IMR-90 (cell line): ENCODE measurements at regions not wholly inside any gene's neighbourhood (a gene's known extent, or its start where the extent isn't known, plus 50 kb on each side); places are given as distances from the start of the nearest gene placed in this dataset.
A peak's percentile ranks its signal among the peaks of the same experiment; 100 is the strongest.

Experiments
- ATAC-seq: fragments of 200-7000 bp; cut with Tn5 transposase; 2 replicates; pipeline ENCODE4 v1.9.1; 2020; ENCODE audit warnings: low read depth, mild to moderate bottlenecking, moderate library complexity
- BruUV-seq: library from RNA; stranded (reverse); fragments of 400-500 nt; replicated peaks from 2 replicates; lab custom pipeline; 2021; lab: Mats Ljungman, UMichigan
- CTCF ChIA-PET: fragments of 300-600 bp; formaldehyde crosslinking; extraction: SDS; loops from one replicate; lab custom pipeline; 2021; ENCODE audit warnings: antibody characterized with exemption; lab: Yijun Ruan, JAX
- POLR2A ChIA-PET: fragments of 300-600 bp; sonication (Branson Sonifier 250); formaldehyde crosslinking; loops from one replicate; lab custom pipeline; 2022; ENCODE audit warnings: antibody characterized with exemption; ENCODE audit not compliant: unreplicated experiment; lab: Charles Lee
- DNase-seq: peaks from one replicate; pipeline ENCODE4 v3.0.0; 2013
- H2AFZ ChIP-seq: replicated peaks from 2 replicates; pipeline ENCODE3; 2013; ENCODE audit warnings: low read length, mild to moderate bottlenecking; ENCODE audit not compliant: poor library complexity
- H2AK5ac ChIP-seq: 2 replicates; pipeline ENCODE4 v1.6.1; 2013; ENCODE audit warnings: low read depth, low read length, inconsistent platforms
- H2AK9ac ChIP-seq: replicated peaks from 2 replicates; pipeline ENCODE3; 2013; ENCODE audit warnings: mild to moderate bottlenecking, low read depth, low read length, moderate library complexity; ENCODE audit not compliant: poor library complexity
- H2BK120ac ChIP-seq: 2 replicates; pipeline ENCODE4 v1.6.1; 2013; ENCODE audit warnings: low read depth, low read length, inconsistent platforms
- H2BK15ac ChIP-seq: 3 replicates; pipeline ENCODE4 v1.6.1; 2013; ENCODE audit warnings: low read depth, low read length, inconsistent platforms
- H2BK20ac ChIP-seq: 2 replicates; pipeline ENCODE4 v1.6.1; 2013; ENCODE audit warnings: low read depth, mild to moderate bottlenecking, inconsistent platforms, low read length, moderate library complexity
- H2BK5ac ChIP-seq: 2 replicates; pipeline ENCODE4 v1.6.1; 2013; ENCODE audit warnings: mild to moderate bottlenecking, low read depth, low read length, inconsistent platforms; ENCODE audit not compliant: poor library complexity, severe bottlenecking
- H3K14ac ChIP-seq: replicated peaks from 2 replicates; pipeline ENCODE4 v1.6.1; 2013; ENCODE audit warnings: low read depth, low read length, inconsistent platforms
- H3K18ac ChIP-seq: 2 replicates; pipeline ENCODE4 v1.6.1; 2013; ENCODE audit warnings: low read depth, low read length, control low read depth
- H3K23ac ChIP-seq: 2 replicates; pipeline ENCODE4 v1.6.1; 2013; ENCODE audit warnings: low read depth, low read length, inconsistent platforms
- H3K27ac ChIP-seq: 2 replicates; pipeline ENCODE4 v1.5.1; 2013; ENCODE audit warnings: mild to moderate bottlenecking, control low read depth, low read length; ENCODE audit not compliant: insufficient read depth
- H3K27me3 ChIP-seq: 2 replicates; pipeline ENCODE4 v1.6.1; 2013; ENCODE audit warnings: low read length; ENCODE audit not compliant: control insufficient read depth, insufficient read depth
- H3K36me3 ChIP-seq: 2 replicates; pipeline ENCODE4 v1.6.1; 2013; ENCODE audit warnings: low read length, mixed read lengths; ENCODE audit not compliant: control insufficient read depth, insufficient read depth
- H3K4ac ChIP-seq: 2 replicates; pipeline ENCODE4 v1.6.1; 2013; ENCODE audit warnings: low read depth, low read length, inconsistent platforms
- H3K4me1 ChIP-seq: 2 replicates; pipeline ENCODE4 v1.6.1; 2013; ENCODE audit warnings: low read length, mixed read lengths; ENCODE audit not compliant: control insufficient read depth, insufficient read depth
- H3K4me2 ChIP-seq: 2 replicates; pipeline ENCODE4 v1.6.1; 2013; ENCODE audit warnings: low read depth, mild to moderate bottlenecking, control low read depth, low read length, moderate library complexity
- H3K4me3 ChIP-seq: 2 replicates; pipeline ENCODE4 v1.5.1; 2013; ENCODE audit warnings: low read depth, mild to moderate bottlenecking, control low read depth, low read length, moderate library complexity; ENCODE audit not compliant: insufficient read depth
- H3K56ac ChIP-seq: 2 replicates; pipeline ENCODE4 v1.6.1; 2013; ENCODE audit warnings: low read length, inconsistent platforms; ENCODE audit not compliant: insufficient read depth; ENCODE audit errors: extremely low read depth
- H3K79me1 ChIP-seq, 2 experiments: 2 replicates each; pipeline ENCODE4 v1.6.1; 2013; ENCODE audit warnings: low read length in 2 of 2, inconsistent platforms in 1 of 2, low read depth in 1 of 2
- H3K9ac ChIP-seq: 2 replicates; pipeline ENCODE4 v1.6.1; 2013; ENCODE audit warnings: low read depth, low read length, control low read depth
- H3K9me1 ChIP-seq: 2 replicates; pipeline ENCODE4 v1.6.1; 2013; ENCODE audit warnings: low read length, inconsistent platforms; ENCODE audit not compliant: insufficient read depth
- H3K9me3 ChIP-seq: 2 replicates; pipeline ENCODE4 v1.6.1; 2013; ENCODE audit warnings: low read length; ENCODE audit not compliant: control insufficient read depth, insufficient read depth
- H4K20me1 ChIP-seq: 2 replicates; pipeline ENCODE4 v1.6.1; 2013; ENCODE audit warnings: low read length, inconsistent platforms; ENCODE audit not compliant: insufficient read depth
- H4K5ac ChIP-seq: 2 replicates; pipeline ENCODE4 v1.6.1; 2013; ENCODE audit warnings: mild to moderate bottlenecking, low read depth, low read length, control low read depth
- H4K8ac ChIP-seq, 2 experiments: 2 replicates each; pipeline ENCODE4 v1.6.1; 2013; ENCODE audit warnings: low read depth in 2 of 2, low read length in 2 of 2, control low read depth in 1 of 2, inconsistent platforms in 1 of 2
- H4K91ac ChIP-seq: 2 replicates; pipeline ENCODE4 v1.6.1; 2013; ENCODE audit warnings: low read depth, low read length, inconsistent platforms; ENCODE audit not compliant: insufficient read depth
- BHLHE40 ChIP-seq: fragments of 150-350 bp; IDR thresholded peaks from 2 replicates; pipeline ENCODE4 v1.6.1; 2016; ENCODE audit warnings: mild to moderate bottlenecking, low read depth, low read length
- CEBPB ChIP-seq: IDR thresholded peaks from 2 replicates; pipeline ENCODE4 v1.6.1; 2012; ENCODE audit warnings: low read depth, low read length, improper control_type of control experiment
- CHD1 ChIP-seq: IDR thresholded peaks from 2 replicates; pipeline ENCODE4 v1.6.1; 2012; ENCODE audit warnings: low read depth, low read length, improper control_type of control experiment
- CTCF ChIP-seq: conservative IDR thresholded peaks from 2 replicates; pipeline ENCODE4 v1.5.1; 2012; ENCODE audit warnings: mild to moderate bottlenecking, low read depth, low read length, improper control_type of control experiment
- FOS ChIP-seq: fragments of 150-350 bp; IDR thresholded peaks from 2 replicates; pipeline ENCODE4 v1.6.1; 2016; ENCODE audit warnings: low read depth, low read length
- MAFK ChIP-seq: IDR thresholded peaks from 2 replicates; pipeline ENCODE4 v1.6.1; 2012; ENCODE audit warnings: low read depth, low read length, improper control_type of control experiment
- MAZ ChIP-seq: IDR thresholded peaks from 2 replicates; pipeline ENCODE4 v1.6.1; 2012; ENCODE audit warnings: low read depth, mild to moderate bottlenecking, low read length, improper control_type of control experiment, moderate library complexity, borderline replicate concordance
- MXI1 ChIP-seq: IDR thresholded peaks from 2 replicates; pipeline ENCODE4 v1.6.1; 2012; ENCODE audit warnings: low read depth, mild to moderate bottlenecking, low read length, moderate library complexity, borderline replicate concordance
- NFE2L2 ChIP-seq: fragments of 150-350 bp; IDR thresholded peaks from 2 replicates; pipeline ENCODE4 v1.6.1; 2016; ENCODE audit warnings: low read depth, mild to moderate bottlenecking, low read length
- POLR2A ChIP-seq: IDR thresholded peaks from 2 replicates; pipeline ENCODE4 v1.6.1; 2012; ENCODE audit warnings: mild to moderate bottlenecking, low read depth, low read length
- RAD21 ChIP-seq: IDR thresholded peaks from 2 replicates; pipeline ENCODE4 v1.6.1; 2012; ENCODE audit warnings: low read length, improper control_type of control experiment
- RCOR1 ChIP-seq: IDR thresholded peaks from 2 replicates; pipeline ENCODE4 v1.6.1; 2012; ENCODE audit warnings: mild to moderate bottlenecking, low read length, improper control_type of control experiment; ENCODE audit not compliant: insufficient replicate concordance
- RFX5 ChIP-seq: IDR thresholded peaks from 2 replicates; pipeline ENCODE4 v1.8.0; 2012; ENCODE audit warnings: low read depth, mild to moderate bottlenecking, low read length, moderate library complexity
- USF2 ChIP-seq: fragments of 150-350 bp; IDR thresholded peaks from 2 replicates; pipeline ENCODE4 v1.6.1; 2017; ENCODE audit warnings: mild to moderate bottlenecking, antibody characterized with exemption, low read length, low read depth
- WGBS, 2 experiments: methylation state at CpG; one replicate each; pipeline versions ENCODE4 v1.1.5 to v1.1.7; 2013; ENCODE audit warnings: missing lambda C conversion rate in 2 of 2; ENCODE audit not compliant: insufficient read length in 1 of 2; ENCODE audit errors: extremely low coverage in 2 of 2; 5-methylcytosine and 5-hydroxymethylcytosine counted together
- dilution Hi-C: fragments of 300-500 bp; cut with HindIII; formaldehyde crosslinking; loops from one replicate; pipeline ENCODE4 v1.14.3; 2018; ENCODE audit warnings: low sequenced_read_pairs; ENCODE audit not compliant: unreplicated experiment
- in situ Hi-C: fragments of 300-500 bp; cut with MboI; formaldehyde crosslinking; loops from 3 replicates; pipeline ENCODE4 v1.14.3; 2019; ENCODE audit warnings: low sequenced_read_pairs, inconsistent platforms, mixed read lengths
- intact Hi-C: fragments of 100-400 bp; cut with micrococcal nuclease; formaldehyde crosslinking; loops from 2 replicates; pipeline ENCODE4 v1.10.0; 2022

- TF ChIP-seq RCOR1 = no peak
Observed at GRCh38 chr15:58360421-58361090, 71.2 kb upstream of the LIPC start (continued).

- CTCF ChIA-PET = interaction anchor here (1.2 kb wide), 1 partner anchor 35 kb away, joined by 3 read pairs; no protein-coding TSS in a partner anchor
- Histone ChIP-seq H3K9ac (peak overlapping the region; percentile 34), H2AFZ (peak overlapping the region; percentile 71), H3K36me3 (no peaks in the 10 kb centered on the region), H2BK120ac (peak overlapping the region; percentile 96), H3K27ac (peak overlapping the region; percentile 99), H4K91ac (peak overlapping the region; percentile 96), H4K20me1 (no peaks in the 10 kb centered on the region), H3K4me1 (peaks cover 29% of the 10 kb centered on the region), H3K4me3 (no peak overlapping the region; the same call in 1 of the 2 replicates), H3K9me1 (peaks cover 17% of the 10 kb centered on the region), H4K5ac (peak overlapping the region; percentile 91), H3K56ac (peak overlapping the region; percentile 88), H3K18ac (peak overlapping the region; percentile 89), H4K8ac (peak overlapping the region; percentile 89 to 94), H3K79me1 (no peaks in the 10 kb centered on the region), H2BK20ac (peak overlapping the region; percentile 98), H3K23ac (peak overlapping the region; percentile 16; the same call in 1 of the 2 replicates), H3K9me3 (no peaks in the 10 kb centered on the region), H2AK5ac (peak overlapping the region; percentile 94), H3K4ac (peak overlapping the region; percentile 100), H3K14ac (peak overlapping the region; percentile 92), H2BK5ac (peak overlapping the region; percentile 96), H2AK9ac (peak overlapping the region; percentile 6), H3K27me3 (no peaks in the 10 kb centered on the region), H3K4me2 (peak overlapping the region; percentile 77), H2BK15ac (peak overlapping the region; percentile 78)
- no CpG with 5 or more reads among the region's 5 CpGs for WGBS, 2 experiments
- in situ Hi-C loops (no loop called here), intact Hi-C loops (loop anchor here (1.0 kb wide), 3 partner anchors 29 to 109 kb away; no protein-coding TSS in a partner anchor), dilution Hi-C loops (no loop called here)
- ATAC-seq = peak; percentile 89
- BruUV-seq = no TSS peak
- DNase-seq = peak; percentile 99
- POLR2A ChIA-PET = interaction anchor here (0.8 to 1.1 kb wide), 2 partner anchors 28 to 342 kb away, joined by 3 read pairs; no protein-coding TSS in a partner anchor
- TF ChIP-seq CHD1 (no peak; the same call in 1 of the 2 replicates), POLR2A (no peak), CTCF (no peak), MAFK (no peak), RFX5 (no peak), RCOR1 (peak; percentile 7), FOS (peak; percentile 30; the same call in 1 of the 2 replicates), MAZ (peak; percentile 39; the same call in 1 of the 2 replicates), RAD21 (peak; percentile 26), NFE2L2 (no peak), MXI1 (no peak), USF2 (no peak), BHLHE40 (0 out of 2 replicates have a peak, but pooled peaks have one; percentile 40), CEBPB (peak; percentile 97)
Observed at GRCh38 chr15:58361273-58361759, 70.5 kb upstream of the LIPC start.
